Endothelial cell of umbilical vein (primary cell): ENCODE measurements at regions not wholly inside any gene's neighbourhood (a gene's known extent, or its start where the extent isn't known, plus 50 kb on each side); places are given as distances from the start of the nearest gene placed in this dataset.

Experiments used
- BruUV-seq: library from RNA; stranded (reverse); fragments of 400-500 nt; replicated peaks from 2 replicates; lab custom pipeline; 2021; lab: Mats Ljungman, UMichigan
- CTCF ChIA-PET: fragments of 300-600, 350-600 bp; sonication (Branson Sonifier 250); formaldehyde crosslinking; loops from one replicate; lab custom pipeline; 2021; ENCODE audit warnings: antibody characterized with exemption, inconsistent platforms; lab: Charles Lee
- POLR2A ChIA-PET: fragments of 300-600, 350-600 bp; sonication (Branson Sonifier 250); formaldehyde crosslinking; loops from one replicate; lab custom pipeline; 2021; ENCODE audit warnings: antibody characterized with exemption, inconsistent platforms; lab: Charles Lee
- DNase-seq: peaks from one replicate; pipeline ENCODE4 v3.0.0-alpha.2; 2011; ENCODE audit warnings: low read depth, low spot score
- FAIRE-seq: peaks from 2 replicates; lab custom pipeline; 2011; peaks lifted over from hg19 to GRCh38; lab: Jason Lieb, UNC
- H2AFZ ChIP-seq: 2 replicates; pipeline ENCODE4 v1.6.0; 2012; ENCODE audit warnings: low read depth, low read length, control low read depth, inconsistent platforms
- H3K27ac ChIP-seq: 2 replicates; pipeline ENCODE4 v1.5.1; 2011; ENCODE audit warnings: low read depth, mild to moderate bottlenecking, control low read depth, low read length, moderate library complexity; ENCODE audit not compliant: insufficient read depth
- H3K27me3 ChIP-seq, 2 experiments: 2 replicates each; pipeline versions ENCODE4 v1.6.0 to v1.6.1; 2011; ENCODE audit warnings: low read length in 2 of 2, mixed read lengths in 1 of 2; ENCODE audit not compliant: control insufficient read depth in 2 of 2, insufficient read depth in 2 of 2
- H3K36me3 ChIP-seq, 2 experiments: 2 replicates in 1 of 2; 3 replicates in 1 of 2; pipeline ENCODE4 v1.5.1; 2011; ENCODE audit warnings: low read length in 2 of 2, mild to moderate bottlenecking in 1 of 2, moderate library complexity in 1 of 2; ENCODE audit not compliant: control insufficient read depth in 2 of 2, insufficient read depth in 2 of 2; ENCODE audit errors: extremely low read depth in 1 of 2
- H3K4me1 ChIP-seq: 3 replicates; pipeline ENCODE4 v1.5.1; 2011; ENCODE audit warnings: mild to moderate bottlenecking, low read length; ENCODE audit not compliant: control insufficient read depth, insufficient read depth; ENCODE audit errors: extremely low read depth
- H3K4me2 ChIP-seq: 2 replicates; pipeline ENCODE4 v1.6.1; 2011; ENCODE audit warnings: low read length, control low read depth, mixed read lengths; ENCODE audit not compliant: insufficient read depth
- H3K4me3 ChIP-seq, 3 experiments: fragments of 200-600 bp in 1 of 3; sonication (generic), shearing (Covaris generic) in 1 of 3; replicated peaks in 1 of 3; 2 replicates each; pipeline ENCODE4 v1.5.1; 2011 to 2016; ENCODE audit warnings: control low read depth in 3 of 3, low read length in 3 of 3, mild to moderate bottlenecking in 2 of 3, inconsistent platforms in 1 of 3, low read depth in 1 of 3, moderate library complexity in 1 of 3; ENCODE audit not compliant: insufficient read depth in 1 of 3
- H3K79me2 ChIP-seq: 2 replicates; pipeline ENCODE4 v1.6.0; 2012; ENCODE audit warnings: low read length, inconsistent platforms; ENCODE audit not compliant: control insufficient read depth, insufficient read depth
- H3K9ac ChIP-seq: replicated peaks from 2 replicates; pipeline ENCODE3; 2011; ENCODE audit warnings: low read length, control low read depth; ENCODE audit not compliant: insufficient read depth; ENCODE audit errors: extremely low read depth
- H3K9me1 ChIP-seq: replicated peaks from 3 replicates; pipeline ENCODE4 v1.6.0; 2011; ENCODE audit warnings: mild to moderate bottlenecking, low read length; ENCODE audit not compliant: control insufficient read depth, insufficient read depth; ENCODE audit errors: extremely low read depth
- H3K9me3 ChIP-seq: replicated peaks from 2 replicates; pipeline ENCODE4 v1.5.1; 2012; ENCODE audit warnings: low read length, inconsistent platforms; ENCODE audit not compliant: control insufficient read depth, insufficient read depth
- H4K20me1 ChIP-seq: replicated peaks from 2 replicates; pipeline ENCODE3; 2011; ENCODE audit warnings: mild to moderate bottlenecking, low read length; ENCODE audit not compliant: control insufficient read depth, insufficient read depth; ENCODE audit errors: extremely low read depth
- CTCF ChIP-seq, 2 donors: IDR thresholded peaks; 1 replicate in 1 of 2; 2 replicates in 1 of 2; pipeline ENCODE4 v1.5.1; 2011; ENCODE audit warnings: low read length in 2 of 2, mild to moderate bottlenecking in 2 of 2, moderate library complexity in 2 of 2, control low read depth in 1 of 2, inconsistent platforms in 1 of 2, low read depth in 1 of 2; ENCODE audit not compliant: insufficient read depth in 1 of 2; ENCODE audit errors: extremely low read depth in 1 of 2
- EZH2 ChIP-seq: IDR thresholded peaks from 2 replicates; pipeline ENCODE4 v1.6.1; 2012; ENCODE audit warnings: borderline replicate concordance, low read depth, mild to moderate bottlenecking, moderate library complexity, low read length, inconsistent platforms; ENCODE audit not compliant: severe bottlenecking
- FOS ChIP-seq: IDR thresholded peaks from 2 replicates; pipeline ENCODE4 v1.6.1; 2011; ENCODE audit warnings: mild to moderate bottlenecking, low read length, moderate library complexity, borderline replicate concordance; ENCODE audit not compliant: insufficient read depth
- GATA2 ChIP-seq: IDR thresholded peaks from 2 replicates; pipeline ENCODE4 v1.7.0; 2011; ENCODE audit warnings: low read depth, mild to moderate bottlenecking, moderate library complexity, mixed read lengths, low read length; ENCODE audit not compliant: insufficient read length, insufficient read depth
- JUN ChIP-seq: IDR thresholded peaks from 2 replicates; pipeline ENCODE4 v1.6.1; 2011; ENCODE audit warnings: borderline replicate concordance, low read depth; ENCODE audit not compliant: insufficient read length, insufficient read depth
- MAX ChIP-seq: IDR thresholded peaks from 2 replicates; pipeline ENCODE4 v1.6.1; 2011; ENCODE audit not compliant: insufficient read depth, insufficient read length
- MYC ChIP-seq: IDR thresholded peaks from one replicate; pipeline ENCODE4 v1.6.1; 2011; ENCODE audit warnings: mild to moderate bottlenecking, low read depth, low read length
- POLR2A ChIP-seq: IDR thresholded peaks from 2 replicates; pipeline ENCODE4 v1.6.1; 2012; ENCODE audit warnings: low read depth, mild to moderate bottlenecking, control low read depth, low read length
- POLR2AphosphoS5 ChIP-seq: IDR thresholded peaks from 2 replicates; pipeline ENCODE4 v1.6.1; 2012; ENCODE audit warnings: low read depth, mild to moderate bottlenecking, control low read depth, low read length, moderate library complexity; ENCODE audit not compliant: insufficient read depth
- dilution Hi-C: fragments of 300-500 bp; cut with MboI; formaldehyde crosslinking; loops from one replicate; pipeline ENCODE4 v1.15.0; 2019; ENCODE audit warnings: low sequenced_read_pairs; ENCODE audit not compliant: extremely low pct_ligation_motif_present
- intact Hi-C: fragments of 100-400 bp; cut with micrococcal nuclease; formaldehyde crosslinking; loops from one replicate; pipeline ENCODE4 v1.10.0; 2022

- no TSS peak for BruUV-seq
- no peaks in the 10 kb centered on the region for H3K9me1 ChIP-seq
- no peak overlapping the region for H3K4me2 ChIP-seq
- ChIA-PET CTCF (no interaction called here), POLR2A (no interaction called here)
- no peak for FAIRE-seq
- H4K20me1 ChIP-seq, result no peaks in the 10 kb centered on the region
- dilution Hi-C loops, result no loop called here
- TF ChIP-seq CTCF (IDR thresholded peaks at IDR 0.05; ENCODE audit: extremely low read depth in 1 of 2, insufficient read depth in 1 of 2, low read depth in 1 of 2, low read length in 2 of 2) (no peak), MYC (no peak), GATA2 (no peak), POLR2AphosphoS5 (no peak), MAX (no peak), FOS (no peak), POLR2A (no peak), EZH2 (no peak), JUN (no peak)
- peaks cover 5% of the 10 kb centered on the region for H3K9me3 ChIP-seq
- DNase-seq, result no peak
- H3K27ac ChIP-seq, result no peak overlapping the region
- no peak overlapping the region for H2AFZ ChIP-seq
- no peaks in the 10 kb centered on the region for H3K36me3 ChIP-seq
- H3K79me2 ChIP-seq, result no peaks in the 10 kb centered on the region
- no peaks in the 10 kb centered on the region for H3K27me3 ChIP-seq
- intact Hi-C loops, result no loop called here
- no peak overlapping the region for H3K9ac ChIP-seq
- no peaks in the 10 kb centered on the region for H3K4me1 ChIP-seq
- H3K4me3 ChIP-seq, result no peak overlapping the region
Observed at GRCh38 chr6:164947164-164947563, 362.2 kb downstream of the C6orf118 start.
